A549 (cell line): ENCODE measurements at regions not wholly inside any gene's neighbourhood (a gene's known extent, or its start where the extent isn't known, plus 50 kb on each side); places are given as distances from the start of the nearest gene placed in this dataset.

Source experiments
- CEBPB ChIP-seq, 2 experiments: fragments of >200 bp in 1 of 2; sonication (Bioruptor Twin) in 1 of 2; formaldehyde crosslinking in 1 of 2; IDR thresholded peaks; 2 replicates each; pipeline ENCODE4 v1.6.1; 2012 to 2016
- CHD2 ChIP-seq: fragments of 150-350 bp; IDR thresholded peaks from 2 replicates; pipeline ENCODE4 v1.6.1; 2014; ENCODE audit warnings: low read length; ENCODE audit not compliant: partially characterized antibody
- CHD4 ChIP-seq: fragments of 200-600 bp; sonication (generic); IDR thresholded peaks from 2 replicates; pipeline ENCODE4 v1.6.1; 2016; ENCODE audit warnings: antibody characterized with exemption, mild to moderate bottlenecking, borderline replicate concordance
- CTCF ChIP-seq: fragments of >200 bp; sonication (Bioruptor Twin); formaldehyde crosslinking; IDR thresholded peaks from 3 replicates; pipeline ENCODE4 v1.5.1; 2016
- E2F6 ChIP-seq: IDR thresholded peaks from 2 replicates; pipeline ENCODE4 v1.6.1; 2012; ENCODE audit warnings: low read depth, borderline replicate concordance
- ESRRA ChIP-seq: fragments of 150-350 bp; IDR thresholded peaks from 2 replicates; pipeline ENCODE4 v1.6.1; 2014; ENCODE audit warnings: mild to moderate bottlenecking, low read length, borderline replicate concordance
- POLR2A ChIP-seq: IDR thresholded peaks from 2 replicates; pipeline ENCODE4 v1.6.1; 2012; ENCODE audit warnings: mild to moderate bottlenecking, low read length
- RAD21 ChIP-seq, 2 experiments: fragments of >200 bp in 1 of 2; sonication (Bioruptor Twin) in 1 of 2; formaldehyde crosslinking in 1 of 2; IDR thresholded peaks in 1 of 2; conservative IDR thresholded peaks in 1 of 2; 2 replicates in 1 of 2; 3 replicates in 1 of 2; pipeline ENCODE4 v1.6.1; 2012 to 2018; ENCODE audit warnings: inconsistent platforms in 1 of 2
- REST ChIP-seq: fragments of 200-600 bp; sonication (generic); IDR thresholded peaks from 2 replicates; pipeline ENCODE4 v1.6.1; 2016; ENCODE audit warnings: antibody characterized with exemption, mild to moderate bottlenecking, moderate library complexity
- SMC3 ChIP-seq: fragments of >200 bp; sonication (Bioruptor Twin); formaldehyde crosslinking; IDR thresholded peaks from 3 replicates; pipeline ENCODE4 v1.6.1; 2018; ENCODE audit warnings: inconsistent platforms

GRCh38 chr6:87941556-87942358 is 105.9 kb upstream of the SPACA1 start:
- no peak for TF ChIP-seq POLR2A
- TF ChIP-seq SMC3: no peak
- TF ChIP-seq ESRRA: no peak
- no peak for TF ChIP-seq CTCF
- TF ChIP-seq REST: no peak
- TF ChIP-seq CEBPB (IDR thresholded peaks at IDR 0.05): no peak
- TF ChIP-seq E2F6: no peak
- TF ChIP-seq CHD2: no peak
- TF ChIP-seq RAD21 (conservative IDR thresholded peaks at IDR 0.05 in 1 of 2, IDR thresholded peaks at IDR 0.05 in 1 of 2): no peak
- TF ChIP-seq CHD4: no peak
